HepG2 (cell line): ENCODE measurements at regions not wholly inside any gene's neighbourhood (a gene's known extent, or its start where the extent isn't known, plus 50 kb on each side); places are given as distances from the start of the nearest gene placed in this dataset.

ENCODE experiments used
- ATAC-seq: fragments of 200-7000 bp; cut with Tn5 transposase; 3 replicates; pipeline ENCODE4 v1.9.1; 2020; ENCODE audit warnings: mild to moderate bottlenecking, moderate library complexity
- BruUV-seq: library from RNA; stranded (reverse); fragments of 400-500 nt; replicated peaks from 2 replicates; lab custom pipeline; 2021; lab: Mats Ljungman, UMichigan
- CTCF ChIA-PET: fragments of 300-600 bp; formaldehyde crosslinking; extraction: SDS; loops from one replicate; lab custom pipeline; 2021; ENCODE audit warnings: low total read pairs, inconsistent platforms, low intra/inter-chr PET ratio; lab: Yijun Ruan, JAX
- POLR2A ChIA-PET: fragments of 350-600 bp; sonication (Branson Sonifier 250); formaldehyde crosslinking; loops from one replicate; lab custom pipeline; 2020; ENCODE audit warnings: antibody characterized with exemption, inconsistent platforms; lab: Yijun Ruan, JAX
- DNase-seq: peaks from one replicate; pipeline ENCODE4 v3.0.0-alpha.2; 2015; ENCODE audit warnings: low spot score
- FAIRE-seq: peaks from 3 replicates; lab custom pipeline; 2011; peaks lifted over from hg19 to GRCh38; lab: Jason Lieb, UNC
- H2AFZ ChIP-seq: one replicate; pipeline ENCODE4 v1.6.1; 2011; ENCODE audit warnings: low read length, inconsistent platforms
- H3K27ac ChIP-seq: fragments of 300-600 bp; 3 replicates; pipeline ENCODE4 v1.8.0; 2011; ENCODE audit warnings: mixed run types, mild to moderate bottlenecking, mixed read lengths, low read length, inconsistent platforms; ENCODE audit not compliant: insufficient read depth; ENCODE audit errors: extremely low read length
- H3K27me3 ChIP-seq, 2 experiments: fragments of 200-600 bp in 1 of 2; 2 replicates in 1 of 2; 3 replicates in 1 of 2; pipeline versions ENCODE4 v1.6.0 to v1.8.0; 2011; ENCODE audit warnings: low read length in 2 of 2, mild to moderate bottlenecking in 2 of 2, moderate library complexity in 2 of 2, inconsistent platforms in 1 of 2; ENCODE audit not compliant: insufficient read depth in 2 of 2, control insufficient read depth in 1 of 2
- H3K36me3 ChIP-seq, 2 experiments: fragments of 200-600 bp in 1 of 2; replicated peaks in 1 of 2; 2 replicates in 1 of 2; 3 replicates in 1 of 2; pipeline versions ENCODE4 v1.5.1 to v1.8.0; 2011; ENCODE audit warnings: low read length in 2 of 2, inconsistent platforms in 1 of 2; ENCODE audit not compliant: insufficient read depth in 2 of 2, control insufficient read depth in 1 of 2
- H3K4me1 ChIP-seq: 2 replicates; pipeline ENCODE4 v1.5.1; 2012; ENCODE audit warnings: low read length, inconsistent platforms; ENCODE audit not compliant: insufficient read depth
- H3K4me2 ChIP-seq: 2 replicates; pipeline ENCODE4 v1.6.0; 2011; ENCODE audit warnings: low read depth, low read length, inconsistent platforms
- H3K4me3 ChIP-seq, 3 experiments: fragments of 200-600 bp in 1 of 3; sonication (generic), shearing (Covaris generic) in 1 of 3; replicated peaks in 1 of 3; 2 replicates each; pipeline ENCODE4 v1.5.1; 2011 to 2016; ENCODE audit warnings: low read length in 3 of 3, inconsistent platforms in 2 of 3, low read depth in 2 of 3, mild to moderate bottlenecking in 2 of 3, control low read depth in 1 of 3, mixed read lengths in 1 of 3; ENCODE audit not compliant: insufficient read depth in 1 of 3
- H3K79me2 ChIP-seq: one replicate; pipeline ENCODE4 v1.6.1; 2011; ENCODE audit warnings: low read length, inconsistent platforms; ENCODE audit not compliant: insufficient read depth
- H3K9ac ChIP-seq: 2 replicates; pipeline ENCODE4 v1.6.0; 2011; ENCODE audit warnings: mild to moderate bottlenecking, low read depth, low read length, inconsistent platforms; ENCODE audit not compliant: insufficient read depth
- H3K9me3 ChIP-seq: 2 replicates; pipeline ENCODE4 v1.5.1; 2012; ENCODE audit warnings: mild to moderate bottlenecking, low read length
- H4K20me1 ChIP-seq: 2 replicates; pipeline ENCODE4 v1.6.0; 2011; ENCODE audit warnings: inconsistent platforms, mild to moderate bottlenecking, low read length, moderate library complexity; ENCODE audit not compliant: insufficient read depth
- HIC2 ChIP-seq: sonication (generic); formaldehyde crosslinking; IDR thresholded peaks from 2 replicates; pipeline ENCODE4 v1.9.0; 2022; ENCODE audit warnings: low read depth, missing genetic modification reagents
- KAT8 ChIP-seq: IDR thresholded peaks from 2 replicates; pipeline ENCODE4 v1.6.1; 2016; ENCODE audit warnings: missing genetic modification reagents, missing compliant biosample characterization
- MTA1 ChIP-seq: sonication (generic); formaldehyde crosslinking; IDR thresholded peaks from 2 replicates; pipeline ENCODE4 v1.4.0; 2020; ENCODE audit warnings: missing genetic modification reagents, mild to moderate bottlenecking, borderline replicate concordance
- MYNN ChIP-seq: sonication (generic); formaldehyde crosslinking; IDR thresholded peaks from 2 replicates; pipeline ENCODE4 v1.4.0; 2020; ENCODE audit warnings: mild to moderate bottlenecking, low read depth, missing genetic modification reagents
- NFATC3 ChIP-seq: sonication (generic); formaldehyde crosslinking; IDR thresholded peaks from 2 replicates; pipeline ENCODE4 v1.5.1; 2020; ENCODE audit warnings: mild to moderate bottlenecking, missing genetic modification reagents
- RARA ChIP-seq: IDR thresholded peaks from 2 replicates; pipeline ENCODE4 v1.6.1; 2016; ENCODE audit warnings: missing genetic modification reagents, missing compliant biosample characterization
- SRY ChIP-seq: sonication (generic); formaldehyde crosslinking; IDR thresholded peaks from 2 replicates; pipeline ENCODE4 v1.8.0; 2022; ENCODE audit warnings: mild to moderate bottlenecking, missing genetic modification reagents
- THYN1 ChIP-seq: sonication (generic); formaldehyde crosslinking; IDR thresholded peaks from 2 replicates; pipeline ENCODE4 v1.8.1; 2023; ENCODE audit warnings: low read depth, mild to moderate bottlenecking, moderate library complexity, missing genetic modification reagents, borderline replicate concordance
- U2AF1 ChIP-seq: fragments of 200-400 bp; formaldehyde crosslinking; optimal IDR thresholded peaks from 2 replicates; pipeline ENCODE3; 2017; ENCODE audit warnings: mild to moderate bottlenecking, low read depth, low read length
- ZNF292 ChIP-seq: sonication (generic); formaldehyde crosslinking; IDR thresholded peaks from 2 replicates; pipeline ENCODE4 v1.8.1; 2022; ENCODE audit warnings: mild to moderate bottlenecking, low read depth, missing genetic modification reagents, borderline replicate concordance
- ZNF543 ChIP-seq: sonication (generic); formaldehyde crosslinking; IDR thresholded peaks from 2 replicates; pipeline ENCODE4 v1.4.0; 2020; ENCODE audit warnings: mild to moderate bottlenecking, missing genetic modification reagents
- ZNF781 ChIP-seq: sonication (generic); formaldehyde crosslinking; IDR thresholded peaks from 2 replicates; pipeline ENCODE4 v1.5.1; 2020; ENCODE audit warnings: borderline replicate concordance, mild to moderate bottlenecking, missing genetic modification reagents; ENCODE audit errors: not compliant biosample characterization
- ZSCAN12 ChIP-seq: sonication (generic); formaldehyde crosslinking; IDR thresholded peaks from 2 replicates; pipeline ENCODE4 v1.9.0; 2021; ENCODE audit warnings: mild to moderate bottlenecking, missing genetic modification reagents
- WGBS: methylation state at CpG from one replicate; pipeline ENCODE4 v1.1.6; 2017; ENCODE audit warnings: low lambda C conversion rate; 5-methylcytosine and 5-hydroxymethylcytosine counted together
- in situ Hi-C: cut with HindIII; loops from 2 replicates; pipeline ENCODE4 v1.10.0; 2017; ENCODE audit warnings: low pct_unique_long_range_greater_than_20kb; ENCODE audit not compliant: extremely low pct_ligation_motif_present
- intact Hi-C: fragments of 100-400 bp; cut with micrococcal nuclease; formaldehyde crosslinking; loops from one replicate; pipeline ENCODE4 v1.10.0; 2022; ENCODE audit not compliant: unreplicated experiment
- TF ChIP-seq, protein P1 (sequence below): sonication (generic); formaldehyde crosslinking; IDR thresholded peaks from 2 replicates; pipeline ENCODE4 v1.4.0; 2020; ENCODE audit warnings: missing genetic modification reagents
- TF ChIP-seq, protein P2 (sequence below): sonication (generic); formaldehyde crosslinking; IDR thresholded peaks from 2 replicates; pipeline ENCODE4 v1.9.0; 2021; ENCODE audit warnings: missing genetic modification reagents, mild to moderate bottlenecking, borderline replicate concordance
- TF ChIP-seq, protein P3 (sequence below): sonication (generic); formaldehyde crosslinking; IDR thresholded peaks from 2 replicates; pipeline ENCODE4 v1.5.1; 2020; ENCODE audit warnings: mild to moderate bottlenecking, missing genetic modification reagents, borderline replicate concordance

GRCh38 chr1:115182012-115182715 lies 92.9 kb upstream of the TSPAN2 start (continued):
- TF ChIP-seq ZNF292 (CRISPR knock-in tag) (no peak), THYN1 (CRISPR knock-in tag) (no peak)

- no peak for ATAC-seq
- 67% methylated on average over 4 of the region's 4 CpGs for WGBS
- H3K4me3 ChIP-seq = no peak overlapping the region
- no peaks in the 10 kb centered on the region for H3K36me3 ChIP-seq
- no peak overlapping the region for H3K27ac ChIP-seq
- no TSS peak for BruUV-seq
- CTCF ChIA-PET = no interaction called here
- DNase-seq = no peak
- H3K27me3 ChIP-seq = no peaks in the 10 kb centered on the region
- no peak overlapping the region for H3K9ac ChIP-seq
- no peaks in the 10 kb centered on the region for H3K9me3 ChIP-seq
- in situ Hi-C loops = no loop called here
- no peaks in the 10 kb centered on the region for H4K20me1 ChIP-seq
- no peak for TF ChIP-seq MYNN (CRISPR knock-in tag)
- TF ChIP-seq ZNF781 = no peak
- no peak for TF ChIP-seq ZNF543 (CRISPR knock-in tag)
- TF ChIP-seq, protein P1, sequence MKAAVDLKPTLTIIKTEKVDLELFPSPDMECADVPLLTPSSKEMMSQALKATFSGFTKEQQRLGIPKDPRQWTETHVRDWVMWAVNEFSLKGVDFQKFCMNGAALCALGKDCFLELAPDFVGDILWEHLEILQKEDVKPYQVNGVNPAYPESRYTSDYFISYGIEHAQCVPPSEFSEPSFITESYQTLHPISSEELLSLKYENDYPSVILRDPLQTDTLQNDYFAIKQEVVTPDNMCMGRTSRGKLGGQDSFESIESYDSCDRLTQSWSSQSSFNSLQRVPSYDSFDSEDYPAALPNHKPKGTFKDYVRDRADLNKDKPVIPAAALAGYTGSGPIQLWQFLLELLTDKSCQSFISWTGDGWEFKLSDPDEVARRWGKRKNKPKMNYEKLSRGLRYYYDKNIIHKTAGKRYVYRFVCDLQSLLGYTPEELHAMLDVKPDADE (CRISPR knock-in tag) = no peak
- no peak for TF ChIP-seq ZSCAN12 (CRISPR knock-in tag)
- TF ChIP-seq, protein P2, sequence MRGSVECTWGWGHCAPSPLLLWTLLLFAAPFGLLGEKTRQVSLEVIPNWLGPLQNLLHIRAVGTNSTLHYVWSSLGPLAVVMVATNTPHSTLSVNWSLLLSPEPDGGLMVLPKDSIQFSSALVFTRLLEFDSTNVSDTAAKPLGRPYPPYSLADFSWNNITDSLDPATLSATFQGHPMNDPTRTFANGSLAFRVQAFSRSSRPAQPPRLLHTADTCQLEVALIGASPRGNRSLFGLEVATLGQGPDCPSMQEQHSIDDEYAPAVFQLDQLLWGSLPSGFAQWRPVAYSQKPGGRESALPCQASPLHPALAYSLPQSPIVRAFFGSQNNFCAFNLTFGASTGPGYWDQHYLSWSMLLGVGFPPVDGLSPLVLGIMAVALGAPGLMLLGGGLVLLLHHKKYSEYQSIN (CRISPR knock-in tag) = no peak
- TF ChIP-seq HIC2 (CRISPR knock-in tag) = no peak
- TF ChIP-seq RARA (CRISPR knock-in tag) = no peak
- no peak for TF ChIP-seq MTA1 (CRISPR knock-in tag)
- no peak for TF ChIP-seq KAT8 (CRISPR knock-in tag)
- no peak for TF ChIP-seq U2AF1
- TF ChIP-seq, protein P3, sequence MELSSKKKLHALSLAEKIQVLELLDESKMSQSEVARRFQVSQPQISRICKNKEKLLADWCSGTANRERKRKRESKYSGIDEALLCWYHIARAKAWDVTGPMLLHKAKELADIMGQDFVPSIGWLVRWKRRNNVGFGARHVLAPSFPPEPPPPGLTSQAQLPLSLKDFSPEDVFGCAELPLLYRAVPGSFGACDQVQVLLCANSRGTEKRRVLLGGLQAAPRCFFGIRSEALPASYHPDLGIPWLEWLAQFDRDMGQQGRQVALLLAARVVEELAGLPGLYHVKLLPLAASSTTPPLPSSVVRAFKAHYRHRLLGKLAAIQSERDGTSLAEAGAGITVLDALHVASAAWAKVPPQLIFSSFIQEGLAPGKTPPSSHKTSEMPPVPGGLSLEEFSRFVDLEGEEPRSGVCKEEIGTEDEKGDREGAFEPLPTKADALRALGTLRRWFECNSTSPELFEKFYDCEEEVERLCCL (CRISPR knock-in tag) = no peak
- TF ChIP-seq SRY (CRISPR knock-in tag) = no peak
- TF ChIP-seq NFATC3 (CRISPR knock-in tag) = no peak
- H3K4me2 ChIP-seq = no peak overlapping the region
- intact Hi-C loops = no loop called here
- no peak for FAIRE-seq
- no peaks in the 10 kb centered on the region for H3K4me1 ChIP-seq
- H3K79me2 ChIP-seq = no peaks in the 10 kb centered on the region
- POLR2A ChIA-PET = no interaction called here
- H2AFZ ChIP-seq = no peak overlapping the region
Observed at GRCh38 chr1:115181231-115181630, 91.9 kb upstream of the TSPAN2 start.
